Lower lobe of right lung (tissue), 2 donors: ENCODE measurements at regions not wholly inside any gene's neighbourhood (a gene's known extent, or its start where the extent isn't known, plus 50 kb on each side); places are given as distances from the start of the nearest gene placed in this dataset.

ENCODE experiments used
- ATAC-seq, 2 donors: fragments of 200-7000 bp; cut with Tn5 transposase; one replicate each; pipeline ENCODE4 v1.9.1; 2020 to 2022; ENCODE audit warnings: mild to moderate bottlenecking in 2 of 2, moderate library complexity in 2 of 2
- DNase-seq: peaks from one replicate; pipeline ENCODE4 v3.0.0-alpha.2; 2020
- H3K27ac ChIP-seq: fragments of 200-600 bp; one replicate; pipeline ENCODE4 v1.8.0; 2022
- H3K27me3 ChIP-seq: fragments of 200-600 bp; one replicate; pipeline ENCODE4 v1.8.0; 2022; ENCODE audit warnings: low read depth
- H3K36me3 ChIP-seq: fragments of 200-600 bp; one replicate; pipeline ENCODE4 v1.8.0; 2022; ENCODE audit warnings: mild to moderate bottlenecking
- H3K4me1 ChIP-seq: fragments of 200-600 bp; one replicate; pipeline ENCODE4 v1.8.0; 2022
- H3K4me3 ChIP-seq: fragments of 200-600 bp; one replicate; pipeline ENCODE4 v1.8.0; 2022; ENCODE audit warnings: mild to moderate bottlenecking
- H3K9me3 ChIP-seq: fragments of 200-600 bp; one replicate; pipeline ENCODE4 v1.8.0; 2022
- CTCF ChIP-seq: fragments of 200-600 bp; IDR thresholded peaks from one replicate; pipeline ENCODE4 v1.8.0; 2022; ENCODE audit warnings: antibody characterized with exemption, mild to moderate bottlenecking
- intact Hi-C: fragments of 100-400 bp; cut with DNase I; formaldehyde crosslinking; loops from one replicate; pipeline ENCODE4 v1.11.0; 2022
- donor health status: DM: no; HTN: yes; CAD: no; lungs with severe emphysema.

DNA sequence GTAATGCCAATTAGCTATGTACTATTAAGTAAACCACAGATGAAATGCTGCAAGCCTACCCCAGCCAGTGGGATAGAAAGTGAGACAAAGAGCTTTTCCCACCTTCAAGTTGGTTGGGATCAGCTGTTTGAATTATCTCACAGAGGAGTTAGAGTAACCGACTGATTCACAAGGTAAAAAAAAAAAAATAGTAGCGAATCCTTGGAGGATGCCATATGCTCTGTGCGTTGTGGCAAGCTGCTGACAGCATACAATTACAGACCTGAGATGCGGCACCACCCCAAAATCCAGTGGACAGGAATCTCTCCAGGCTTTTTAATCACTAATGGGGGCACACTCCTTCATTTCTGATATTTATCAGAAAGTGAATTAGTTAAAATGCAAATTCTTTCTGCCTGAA, 157.0 kb upstream of the RMST start:
- no peaks in the 10 kb centered on the region for H3K27me3 ChIP-seq
- intact Hi-C loops: no loop called here
- no peak for DNase-seq
- ATAC-seq: no peak
- no peaks in the 10 kb centered on the region for H3K9me3 ChIP-seq
- peaks cover 3% of the 10 kb centered on the region for H3K4me1 ChIP-seq
- TF ChIP-seq CTCF: no peak
- no peak overlapping the region for H3K27ac ChIP-seq
- H3K36me3 ChIP-seq: no peaks in the 10 kb centered on the region
- H3K4me3 ChIP-seq: no peak overlapping the region

DNA sequence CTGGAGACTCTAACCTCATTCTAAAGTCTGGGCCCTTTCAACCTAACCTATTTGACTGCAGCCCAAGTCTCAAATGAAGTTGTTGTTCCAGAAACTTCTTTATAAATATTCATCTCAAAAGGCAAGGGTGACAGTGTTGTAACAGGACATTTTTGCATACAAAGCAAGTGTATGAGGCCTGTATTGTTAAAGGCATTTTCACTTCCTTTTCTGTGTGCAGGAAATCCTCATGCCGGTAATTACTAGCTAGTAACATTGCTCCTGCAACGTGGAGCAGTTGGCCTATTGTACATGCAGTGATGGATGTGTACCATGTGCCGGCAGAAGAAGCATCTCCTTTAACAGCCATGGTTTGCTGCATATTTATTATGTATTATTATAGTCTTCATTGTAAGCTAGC, 156.5 kb upstream of the RMST start:
- ATAC-seq: peak in 1 of 2 donors; percentile 37
- Histone ChIP-seq H3K9me3 (no peaks in the 10 kb centered on the region), H3K36me3 (no peaks in the 10 kb centered on the region), H3K4me3 (no peak overlapping the region), H3K27ac (no peak overlapping the region), H3K4me1 (peaks cover 3% of the 10 kb centered on the region), H3K27me3 (no peaks in the 10 kb centered on the region)
- no peak for DNase-seq
- intact Hi-C loops: no loop called here
- TF ChIP-seq CTCF: no peak

GRCh38 chr12:97308576-97309198, 153.9 kb upstream of the RMST start:
- ATAC-seq (peak in 1 of 2 donors; percentile 29), DNase-seq (no peak)
- peaks cover 3% of the 10 kb centered on the region for H3K4me1 ChIP-seq
- H3K27ac ChIP-seq: no peak overlapping the region
- intact Hi-C loops: no loop called here
- no peaks in the 10 kb centered on the region for H3K36me3 ChIP-seq
- H3K27me3 ChIP-seq: no peaks in the 10 kb centered on the region
- peak; percentile 77 for TF ChIP-seq CTCF
- H3K9me3 ChIP-seq: no peaks in the 10 kb centered on the region
- no peak overlapping the region for H3K4me3 ChIP-seq

- intact Hi-C loops: no loop called here
- Histone ChIP-seq H3K4me1 (peaks cover 3% of the 10 kb centered on the region), H3K27ac (no peak overlapping the region), H3K9me3 (no peaks in the 10 kb centered on the region), H3K27me3 (no peaks in the 10 kb centered on the region), H3K36me3 (no peaks in the 10 kb centered on the region), H3K4me3 (no peak overlapping the region)
- no peak for TF ChIP-seq CTCF
- no peak for ATAC-seq
- no peak for DNase-seq
Observed at GRCh38 chr12:97309921-97310320, 152.7 kb upstream of the RMST start.

DNA sequence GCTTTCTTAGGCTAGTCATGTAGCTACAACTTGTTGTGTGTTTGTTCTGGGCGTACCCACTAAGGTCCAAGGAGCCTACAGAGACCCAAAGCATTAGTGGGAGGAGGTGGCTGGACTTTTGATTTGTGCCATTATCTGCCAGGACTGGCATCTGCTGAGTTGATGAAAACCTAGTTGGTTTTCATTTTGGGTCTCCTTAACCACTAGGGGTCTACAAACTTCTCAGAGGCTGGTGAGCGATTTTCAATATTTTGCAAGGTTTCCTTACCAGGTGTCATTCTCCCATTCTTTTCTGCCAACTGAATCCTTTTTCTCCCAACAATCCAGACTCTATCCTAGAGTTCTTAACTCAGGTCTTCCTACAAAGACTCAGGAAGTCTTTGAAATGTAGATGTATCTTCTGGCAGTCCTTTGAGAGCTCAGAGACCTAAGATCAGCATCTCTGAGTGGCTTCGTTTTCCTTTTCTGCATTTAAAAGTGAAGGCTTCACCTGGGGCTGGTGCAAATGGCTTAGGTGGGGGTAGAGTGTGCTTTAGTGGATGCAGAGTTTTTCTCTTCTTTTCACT, 150.0 kb upstream of the RMST start:
- Histone ChIP-seq H3K4me1 (no peaks in the 10 kb centered on the region), H3K36me3 (no peaks in the 10 kb centered on the region), H3K27me3 (no peaks in the 10 kb centered on the region), H3K4me3 (no peak overlapping the region), H3K27ac (no peak overlapping the region), H3K9me3 (no peaks in the 10 kb centered on the region)
- no peak for ATAC-seq
- DNase-seq: no peak
- intact Hi-C loops: no loop called here
- TF ChIP-seq CTCF: no peak
